Esophagus squamous epithelium (tissue), 5 donors: ENCODE measurements at regions not wholly inside any gene's neighbourhood (a gene's known extent, or its start where the extent isn't known, plus 50 kb on each side); places are given as distances from the start of the nearest gene placed in this dataset.

Experiments
- DNase-seq: peaks from one replicate; lab custom pipeline; 2025; lab: John Stamatoyannopoulos, UW
- H3K27ac ChIP-seq, 4 donors: fragments of 200-600 bp; sonication (generic); one replicate each; pipeline ENCODE4 v1.5.1; 2016 to 2019; ENCODE audit warnings: mild to moderate bottlenecking in 1 of 4
- H3K27me3 ChIP-seq, 4 donors: fragments of 200-600 bp; sonication (generic); 1 replicate in 3 of 4; 2 replicates in 1 of 4; pipeline versions ENCODE4 v1.5.1 to v1.6.0; 2017 to 2021; ENCODE audit warnings: antibody characterized with exemption in 1 of 4
- H3K36me3 ChIP-seq, 3 donors: fragments of 200-600 bp; sonication (generic); one replicate each; pipeline ENCODE4 v1.5.1; 2016 to 2019
- H3K4me1 ChIP-seq, 3 donors: fragments of 200-600 bp; sonication (generic); one replicate each; pipeline ENCODE4 v1.5.1; 2017 to 2019
- H3K4me3 ChIP-seq, 4 donors: fragments of 200-600 bp; sonication (generic); 1 replicate in 3 of 4; 2 replicates in 1 of 4; pipeline ENCODE4 v1.5.1; 2016 to 2019; ENCODE audit warnings: mild to moderate bottlenecking in 2 of 4, moderate library complexity in 1 of 4
- H3K9me3 ChIP-seq, 3 donors: fragments of 200-600 bp; sonication (generic); one replicate each; pipeline ENCODE4 v1.5.1; 2016 to 2019
- POLR2A ChIP-seq, 4 donors: fragments of 450-650 bp; IDR thresholded peaks; one replicate each; pipeline ENCODE4 v1.6.1; 2017; ENCODE audit warnings: antibody characterized with exemption in 4 of 4, mild to moderate bottlenecking in 4 of 4, moderate library complexity in 3 of 4
- WGBS, 2 donors: methylation state at CpG; one replicate each; pipeline ENCODE4 v1.1.5; 2018; 5-methylcytosine and 5-hydroxymethylcytosine counted together
- intact Hi-C: fragments of 100-400 bp; cut with DNase I; formaldehyde crosslinking; loops from one replicate; pipeline ENCODE4 v1.15.0; 2022
- TF ChIP-seq, protein P1 (sequence below), 6 experiments: fragments of 450-650 bp in 4 of 6; fragments of 200-600 bp in 2 of 6; sonication (generic) in 2 of 6; IDR thresholded peaks; one replicate each; pipeline ENCODE4 v1.5.1; 2016 to 2019; ENCODE audit warnings: antibody characterized with exemption in 6 of 6, mild to moderate bottlenecking in 4 of 6, moderate library complexity in 4 of 6
- donor health status: DM: yes; HTN: yes; CAD: no.

- H3K4me1 ChIP-seq: no peaks in the 10 kb centered on the region
- no peak overlapping the region for H3K27ac ChIP-seq
- no peak for DNase-seq
- H3K9me3 ChIP-seq: no peaks in the 10 kb centered on the region
- H3K27me3 ChIP-seq: no peaks in the 10 kb centered on the region
- WGBS, 2 donors: 79 to 89% methylated on average over 10 to 11 of the region's 11 CpGs
- TF ChIP-seq, protein P1, sequence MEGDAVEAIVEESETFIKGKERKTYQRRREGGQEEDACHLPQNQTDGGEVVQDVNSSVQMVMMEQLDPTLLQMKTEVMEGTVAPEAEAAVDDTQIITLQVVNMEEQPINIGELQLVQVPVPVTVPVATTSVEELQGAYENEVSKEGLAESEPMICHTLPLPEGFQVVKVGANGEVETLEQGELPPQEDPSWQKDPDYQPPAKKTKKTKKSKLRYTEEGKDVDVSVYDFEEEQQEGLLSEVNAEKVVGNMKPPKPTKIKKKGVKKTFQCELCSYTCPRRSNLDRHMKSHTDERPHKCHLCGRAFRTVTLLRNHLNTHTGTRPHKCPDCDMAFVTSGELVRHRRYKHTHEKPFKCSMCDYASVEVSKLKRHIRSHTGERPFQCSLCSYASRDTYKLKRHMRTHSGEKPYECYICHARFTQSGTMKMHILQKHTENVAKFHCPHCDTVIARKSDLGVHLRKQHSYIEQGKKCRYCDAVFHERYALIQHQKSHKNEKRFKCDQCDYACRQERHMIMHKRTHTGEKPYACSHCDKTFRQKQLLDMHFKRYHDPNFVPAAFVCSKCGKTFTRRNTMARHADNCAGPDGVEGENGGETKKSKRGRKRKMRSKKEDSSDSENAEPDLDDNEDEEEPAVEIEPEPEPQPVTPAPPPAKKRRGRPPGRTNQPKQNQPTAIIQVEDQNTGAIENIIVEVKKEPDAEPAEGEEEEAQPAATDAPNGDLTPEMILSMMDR (IDR thresholded peaks at IDR 0.05): no peak
- no peak for TF ChIP-seq POLR2A (IDR thresholded peaks at IDR 0.05)
- intact Hi-C loops: no loop called here
- H3K4me3 ChIP-seq: no peak overlapping the region
- H3K36me3 ChIP-seq: no peaks in the 10 kb centered on the region
These were observed 226.2 kb downstream of the MC4R start for GRCh38 chr18:60146220-60146960.

- Histone ChIP-seq H3K9me3 (no peaks in the 10 kb centered on the region), H3K4me3 (no peak overlapping the region), H3K4me1 (no peaks in the 10 kb centered on the region), H3K27ac (no peak overlapping the region), H3K27me3 (no peaks in the 10 kb centered on the region), H3K36me3 (no peaks in the 10 kb centered on the region)
- TF ChIP-seq POLR2A (IDR thresholded peaks at IDR 0.05): no peak
- TF ChIP-seq, protein P1 (IDR thresholded peaks at IDR 0.05): no peak
- 63 to 95% methylated on average over 2 of the region's 2 CpGs for whole genome bisulfite sequencing, 2 donors
- DNase-seq: no peak
- intact Hi-C loops: no loop called here
These were observed 226.8 kb downstream of the MC4R start for GRCh38 chr18:60145776-60146175.

DNA sequence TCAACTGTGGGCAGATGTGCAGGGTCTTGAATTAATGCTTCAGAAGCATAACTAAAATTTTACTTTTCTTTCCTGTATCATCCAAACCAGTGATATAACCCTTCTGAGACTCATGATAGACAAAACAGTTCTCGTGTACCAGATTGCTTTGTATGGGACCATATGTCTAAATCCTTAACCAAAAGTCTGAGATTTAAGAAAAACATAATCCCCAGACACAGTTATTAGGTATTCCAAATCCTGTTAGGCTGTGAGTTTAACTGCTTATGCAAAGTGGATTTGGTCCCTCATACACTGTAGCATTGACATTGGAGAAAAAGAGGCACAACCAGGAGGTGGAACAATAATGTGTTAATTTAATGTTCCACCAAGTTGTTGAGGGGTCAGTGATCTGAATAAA, 235.0 kb downstream of the PMAIP1 start:
- Histone ChIP-seq H3K4me3 (no peak overlapping the region), H3K36me3 (no peaks in the 10 kb centered on the region), H3K4me1 (no peaks in the 10 kb centered on the region), H3K9me3 (no peaks in the 10 kb centered on the region), H3K27me3 (no peaks in the 10 kb centered on the region), H3K27ac (no peak overlapping the region)
- no peak for DNase-seq
- WGBS, 2 donors: 82% methylated on average over 1 of the region's 1 CpG
- no peak for TF ChIP-seq POLR2A (IDR thresholded peaks at IDR 0.05)
- TF ChIP-seq, protein P1 (IDR thresholded peaks at IDR 0.05): no peak
- intact Hi-C loops: no loop called here

DNA sequence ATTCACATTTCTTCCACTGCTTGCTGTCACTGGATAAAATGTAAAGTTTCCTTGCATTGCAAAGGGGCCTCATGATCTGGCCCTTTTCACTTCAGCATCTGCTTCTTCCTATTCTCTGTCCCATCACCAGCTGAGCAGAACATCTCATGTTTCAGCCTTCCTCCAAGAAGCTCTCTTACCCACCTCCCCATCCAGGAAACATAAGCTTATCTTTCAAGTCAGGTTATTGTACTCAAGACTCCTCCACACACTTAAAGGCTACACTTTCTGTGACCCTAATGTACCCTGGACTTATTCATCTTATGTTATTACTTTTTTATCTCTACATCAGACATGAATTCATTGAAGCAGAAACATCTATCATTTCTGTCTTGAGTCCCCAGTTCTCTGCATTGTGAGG, 230.5 kb downstream of the PMAIP1 start:
- no peak overlapping the region for H3K27ac ChIP-seq
- intact Hi-C loops: no loop called here
- no peaks in the 10 kb centered on the region for H3K27me3 ChIP-seq
- no peaks in the 10 kb centered on the region for H3K9me3 ChIP-seq
- no peak overlapping the region for H3K4me3 ChIP-seq
- no peaks in the 10 kb centered on the region for H3K4me1 ChIP-seq
- no peak for TF ChIP-seq POLR2A (IDR thresholded peaks at IDR 0.05)
- TF ChIP-seq, protein P1 (IDR thresholded peaks at IDR 0.05): no peak
- H3K36me3 ChIP-seq: no peaks in the 10 kb centered on the region
- DNase-seq: no peak

DNA sequence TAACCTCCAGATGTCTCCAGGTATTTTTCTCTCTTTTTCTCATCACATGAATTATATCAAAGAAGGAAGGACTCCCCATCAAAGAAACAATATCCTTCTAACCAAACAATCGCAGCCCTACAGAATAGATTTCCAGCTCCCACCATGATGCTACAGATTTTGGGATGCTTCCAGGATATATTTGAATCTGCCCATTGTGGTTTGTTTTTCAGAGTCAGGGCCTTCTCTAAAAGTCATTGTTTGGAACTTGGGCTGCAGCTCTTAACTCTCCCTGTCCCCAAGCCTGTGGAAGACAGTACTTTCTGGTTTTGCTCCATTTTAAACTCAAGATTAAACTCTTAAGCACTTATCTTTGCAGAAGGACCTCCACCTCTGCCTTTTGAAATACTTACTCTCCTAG, 223.2 kb downstream of the PMAIP1 start:
- WGBS, 2 donors: 75 to 85% methylated on average over 1 of the region's 1 CpG
- intact Hi-C loops: no loop called here
- TF ChIP-seq, protein P1 (IDR thresholded peaks at IDR 0.05): no peak
- TF ChIP-seq POLR2A (IDR thresholded peaks at IDR 0.05): no peak

More for the DNA sequence above, 223.2 kb downstream of the PMAIP1 start:
- Histone ChIP-seq H3K27me3 (peaks cover 0 to 11% (median 0%) of the 10 kb centered on the region in 4 donors), H3K9me3 (no peaks in the 10 kb centered on the region), H3K27ac (no peak overlapping the region), H3K4me1 (no peaks in the 10 kb centered on the region), H3K36me3 (no peaks in the 10 kb centered on the region), H3K4me3 (no peak overlapping the region)
- DNase-seq: no peak
